Right atrium auricular region (tissue), 2 donors: ENCODE measurements at regions not wholly inside any gene's neighbourhood (a gene's known extent, or its start where the extent isn't known, plus 50 kb on each side); places are given as distances from the start of the nearest gene placed in this dataset.
A peak's percentile ranks its signal among the peaks of the same experiment; 100 is the strongest.

ENCODE experiments used
- DNase-seq: peaks from one replicate; pipeline ENCODE4 v3.0.0-alpha.2; 2019; ENCODE audit warnings: low spot score
- H3K27ac ChIP-seq, 2 donors: fragments of 200-600 bp; sonication (generic); 1 replicate in 1 of 2; 2 replicates in 1 of 2; pipeline ENCODE4 v1.5.1; 2016 to 2019
- H3K27me3 ChIP-seq, 2 donors: fragments of 200-600 bp; sonication (generic); one replicate each; pipeline versions ENCODE4 v1.5.1 to v1.6.0; 2017 to 2019
- H3K36me3 ChIP-seq: fragments of 200-600 bp; sonication (generic); one replicate; pipeline ENCODE4 v1.5.1; 2016
- H3K4me1 ChIP-seq, 2 donors: fragments of 200-600 bp; sonication (generic); one replicate each; pipeline versions ENCODE4 v1.5.1 to v1.6.0; 2017 to 2019
- H3K4me3 ChIP-seq, 2 donors: fragments of 200-600 bp; sonication (generic); 1 replicate in 1 of 2; 2 replicates in 1 of 2; pipeline ENCODE4 v1.5.1; 2017 to 2019; ENCODE audit warnings: mild to moderate bottlenecking in 1 of 2, moderate library complexity in 1 of 2
- H3K9me3 ChIP-seq, 2 donors: fragments of 200-600 bp; sonication (generic); one replicate each; pipeline ENCODE4 v1.5.1; 2019
- CTCF ChIP-seq, 2 donors: fragments of 200-600 bp; sonication (generic); IDR thresholded peaks; one replicate each; pipeline ENCODE4 v1.5.1; 2019; ENCODE audit warnings: antibody characterized with exemption in 2 of 2

- H3K36me3 ChIP-seq: no peaks in the 10 kb centered on the region
These were observed 52.8 kb downstream of the PPP1R2C start for GRCh38 chrX:42725196-42725595.

GRCh38 chrX:42720209-42720608, 57.8 kb downstream of the PPP1R2C start:
- no peaks in the 10 kb centered on the region for H3K36me3 ChIP-seq
- TF ChIP-seq CTCF (IDR thresholded peaks at IDR 0.05): no peak

More at GRCh38 chrX:42725196-42725595, 52.8 kb downstream of the PPP1R2C start:
- Histone ChIP-seq H3K9me3 (peaks cover 0 to 5% of the 10 kb centered on the region in 2 donors), H3K27me3 (no peaks in the 10 kb centered on the region), H3K4me3 (no peak overlapping the region), H3K4me1 (no peaks in the 10 kb centered on the region), H3K27ac (no peak overlapping the region)
- no peak for DNase-seq
- no peak for TF ChIP-seq CTCF (IDR thresholded peaks at IDR 0.05)

GRCh38 chrX:42715701-42716262, 62.2 kb downstream of the PPP1R2C start:
- H3K9me3 ChIP-seq: no peaks in the 10 kb centered on the region
- no peak for DNase-seq
- no peaks in the 10 kb centered on the region for H3K4me1 ChIP-seq
- H3K27me3 ChIP-seq: no peaks in the 10 kb centered on the region
- no peak overlapping the region for H3K4me3 ChIP-seq
- TF ChIP-seq CTCF (IDR thresholded peaks at IDR 0.05): no peak
- H3K36me3 ChIP-seq: no peaks in the 10 kb centered on the region
- H3K27ac ChIP-seq: no peak overlapping the region

More at GRCh38 chrX:42720209-42720608, 57.8 kb downstream of the PPP1R2C start:
- H3K9me3 ChIP-seq: no peaks in the 10 kb centered on the region
- no peaks in the 10 kb centered on the region for H3K27me3 ChIP-seq
- no peak overlapping the region for H3K4me3 ChIP-seq
- no peak for DNase-seq
- no peak overlapping the region for H3K27ac ChIP-seq
- H3K4me1 ChIP-seq: no peaks in the 10 kb centered on the region

- no peak overlapping the region for H3K4me3 ChIP-seq
- no peak for DNase-seq
- no peaks in the 10 kb centered on the region for H3K4me1 ChIP-seq
- peak in 1 of 2 donors; percentile 49 for TF ChIP-seq CTCF (IDR thresholded peaks at IDR 0.05)
- H3K9me3 ChIP-seq: no peaks in the 10 kb centered on the region
- H3K27me3 ChIP-seq: no peaks in the 10 kb centered on the region
- H3K36me3 ChIP-seq: no peaks in the 10 kb centered on the region
- H3K27ac ChIP-seq: no peak overlapping the region
These were observed 62.8 kb downstream of the PPP1R2C start for GRCh38 chrX:42714981-42715700.

GRCh38 chrX:42710452-42710851, 67.5 kb downstream of the PPP1R2C start:
- no peak for DNase-seq
- no peaks in the 10 kb centered on the region for H3K4me1 ChIP-seq
- no peak for TF ChIP-seq CTCF (IDR thresholded peaks at IDR 0.05)

More at GRCh38 chrX:42710452-42710851, 67.5 kb downstream of the PPP1R2C start:
- Histone ChIP-seq H3K36me3 (no peaks in the 10 kb centered on the region), H3K9me3 (no peaks in the 10 kb centered on the region), H3K4me3 (no peak overlapping the region), H3K27ac (no peak overlapping the region), H3K27me3 (no peaks in the 10 kb centered on the region)
